Mesodermal cell (in vitro differentiated cells): ENCODE measurements at regions not wholly inside any gene's neighbourhood (a gene's known extent, or its start where the extent isn't known, plus 50 kb on each side); places are given as distances from the start of the nearest gene placed in this dataset.
"Not testable (repeated sequence)": the region's sequence is repeated elsewhere in the genome, so short reads cannot be mapped to it uniquely, and the experiment has no call there.

ENCODE experiments used
- H3K27ac ChIP-seq: 2 replicates; pipeline ENCODE4 v1.7.0; 2013; ENCODE audit warnings: mild to moderate bottlenecking, low read depth, low read length, moderate library complexity; ENCODE audit not compliant: severe bottlenecking
- H3K36me3 ChIP-seq: 2 replicates; pipeline ENCODE4 v1.7.1; 2013; ENCODE audit warnings: mild to moderate bottlenecking, low read length, moderate library complexity; ENCODE audit not compliant: control insufficient read depth, insufficient read depth
- H3K4me1 ChIP-seq: one replicate; pipeline ENCODE4 v1.7.1; 2013; ENCODE audit warnings: mild to moderate bottlenecking, low read length; ENCODE audit not compliant: insufficient read depth, control insufficient read depth, poor library complexity, severe bottlenecking
- H3K4me3 ChIP-seq: 2 replicates; pipeline ENCODE4 v1.7.0; 2013; ENCODE audit warnings: low read length, control low read depth, mild to moderate bottlenecking; ENCODE audit not compliant: insufficient read depth, poor library complexity, severe bottlenecking; ENCODE audit errors: extremely low read depth
- H3K9me3 ChIP-seq: 2 replicates; pipeline ENCODE4 v1.7.1; 2013; ENCODE audit warnings: mild to moderate bottlenecking, low read length, moderate library complexity; ENCODE audit not compliant: control insufficient read depth
- WGBS, 2 experiments: methylation state at CpG; one replicate each; pipeline ENCODE4 v1.1.5; 2013; ENCODE audit warnings: missing lambda C conversion rate in 2 of 2; ENCODE audit not compliant: insufficient coverage in 2 of 2; 5-methylcytosine and 5-hydroxymethylcytosine counted together

DNA sequence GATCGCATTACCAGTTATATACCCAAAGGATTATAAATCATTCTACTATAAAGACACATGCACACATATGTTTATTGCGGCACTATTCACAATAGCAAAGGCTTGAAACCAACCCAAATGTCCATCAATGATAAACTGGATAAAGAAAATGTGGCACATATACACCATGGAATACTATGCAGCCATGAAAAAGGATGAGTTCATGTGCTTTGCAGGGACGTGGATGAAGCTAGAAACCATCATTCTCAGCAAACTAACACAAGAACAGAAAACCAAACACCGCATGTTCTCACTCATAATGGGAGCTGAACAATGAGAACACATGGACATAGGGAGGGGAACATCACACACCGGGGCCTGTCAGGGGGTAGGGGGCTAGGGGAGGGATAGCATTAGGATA is 495.8 kb downstream of the AACS start:
- 83% methylated on average over 1 of the region's 5 CpGs; no CpG with 5 or more reads in 1 of the 2 experiments for WGBS, 2 experiments

DNA sequence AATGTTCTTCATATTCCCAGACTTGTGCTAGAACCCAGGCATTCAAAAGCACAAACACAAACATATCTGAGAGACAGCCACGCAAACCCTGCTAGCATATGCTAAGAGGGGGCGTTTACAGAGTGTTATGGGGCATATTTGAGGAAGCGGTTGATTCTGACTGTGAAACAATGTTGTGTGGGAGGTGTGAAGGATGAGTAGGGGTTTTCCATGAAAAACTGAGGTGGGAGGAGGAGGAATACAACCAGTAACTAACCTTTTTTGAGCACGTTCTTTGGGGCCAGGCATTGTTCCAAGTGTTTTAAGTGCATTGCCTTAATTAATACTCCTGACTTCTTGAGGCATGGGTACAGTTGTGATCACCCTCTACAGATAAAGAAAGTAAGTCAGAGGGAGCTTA is 499.5 kb downstream of the AACS start:
- no peaks in the 10 kb centered on the region for H3K9me3 ChIP-seq
- H3K4me1 ChIP-seq = no peaks in the 10 kb centered on the region
- H3K36me3 ChIP-seq = no peaks in the 10 kb centered on the region
- 81 to 94% methylated on average over 2 to 3 of the region's 4 CpGs for WGBS, 2 experiments
- H3K27ac ChIP-seq = no peak overlapping the region
- no peak overlapping the region for H3K4me3 ChIP-seq

More for the DNA sequence above, 495.8 kb downstream of the AACS start:
- H3K4me1 ChIP-seq, H3K36me3 ChIP-seq, H3K4me3 ChIP-seq, H3K27ac ChIP-seq, H3K9me3 ChIP-seq: not testable (repeated sequence)

DNA sequence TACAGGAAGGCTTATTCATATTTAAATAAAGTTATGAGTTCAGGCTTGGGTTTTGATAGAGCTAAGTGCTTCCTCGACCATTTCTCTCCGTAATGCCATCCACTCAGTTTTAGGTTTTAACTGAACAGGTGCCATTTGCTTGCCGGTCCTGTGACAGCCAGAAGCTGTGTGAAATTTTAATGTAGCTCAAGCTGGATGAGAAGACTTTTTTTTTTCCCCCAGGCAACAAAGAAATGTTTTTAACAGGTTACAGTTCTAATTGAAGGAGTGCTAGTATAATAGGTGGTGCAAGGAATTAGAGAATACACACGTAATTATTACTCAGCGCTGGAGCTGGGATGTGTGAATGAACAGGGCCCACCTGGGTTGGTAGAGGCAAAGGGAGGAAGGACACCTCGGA is 502.3 kb downstream of the AACS start:
- Histone ChIP-seq H3K4me1 (no peaks in the 10 kb centered on the region), H3K4me3 (no peak overlapping the region), H3K36me3 (no peaks in the 10 kb centered on the region), H3K27ac (no peak overlapping the region), H3K9me3 (no peaks in the 10 kb centered on the region)
- 86 to 93% methylated on average over 3 to 4 of the region's 6 CpGs for WGBS, 2 experiments

DNA sequence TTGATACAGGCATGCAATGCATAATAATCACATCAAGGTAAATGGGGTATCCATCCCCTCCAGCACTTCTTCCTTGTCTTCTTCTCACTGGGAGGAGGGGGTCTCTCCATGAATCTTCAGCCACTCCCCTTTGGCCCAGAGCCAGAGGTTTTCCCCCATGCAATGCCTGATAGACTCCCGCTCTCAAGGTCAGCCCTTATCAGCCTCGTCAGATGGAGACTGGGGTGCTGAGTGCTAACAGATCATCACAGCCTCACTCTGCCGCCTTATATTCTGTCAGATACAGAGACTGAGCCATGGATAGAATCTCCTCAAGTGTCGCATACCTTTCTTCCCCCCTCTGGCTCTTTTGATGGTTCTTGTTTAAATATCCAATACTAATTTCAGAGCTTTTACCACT is 503.1 kb downstream of the AACS start:
- 65 to 81% methylated on average over 3 to 4 of the region's 4 CpGs for WGBS, 2 experiments
- H3K4me1 ChIP-seq = no peaks in the 10 kb centered on the region
- no peak overlapping the region for H3K27ac ChIP-seq
- H3K9me3 ChIP-seq = no peaks in the 10 kb centered on the region
- H3K36me3 ChIP-seq = no peaks in the 10 kb centered on the region
- no peak overlapping the region for H3K4me3 ChIP-seq

DNA sequence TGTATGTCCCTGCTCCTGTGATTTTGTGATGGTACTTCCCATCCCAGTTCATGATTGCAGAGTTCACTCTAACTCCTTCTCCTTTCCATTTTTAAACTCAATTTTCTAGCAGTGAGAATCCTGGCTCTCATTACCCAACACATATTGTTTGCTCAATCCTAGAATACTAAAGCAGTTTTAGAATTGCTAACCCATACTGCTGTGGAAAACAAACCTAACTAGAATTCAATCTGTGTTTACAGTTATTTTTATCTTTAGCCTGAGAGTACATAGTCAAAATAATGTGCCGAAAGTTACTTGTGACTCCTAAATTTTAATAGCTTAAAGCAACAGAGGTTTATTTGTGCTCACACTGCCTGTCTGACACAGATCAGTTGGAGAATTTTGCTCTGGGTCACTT is 508.0 kb downstream of the AACS start:
- no peak overlapping the region for H3K4me3 ChIP-seq
- H3K4me1 ChIP-seq = no peaks in the 10 kb centered on the region
- no peak overlapping the region for H3K27ac ChIP-seq
- H3K36me3 ChIP-seq = no peaks in the 10 kb centered on the region
- 100% methylated on average over 1 of the region's 1 CpG; no CpG with 5 or more reads in 1 of the 2 experiments for WGBS, 2 experiments
- H3K9me3 ChIP-seq = no peaks in the 10 kb centered on the region

DNA sequence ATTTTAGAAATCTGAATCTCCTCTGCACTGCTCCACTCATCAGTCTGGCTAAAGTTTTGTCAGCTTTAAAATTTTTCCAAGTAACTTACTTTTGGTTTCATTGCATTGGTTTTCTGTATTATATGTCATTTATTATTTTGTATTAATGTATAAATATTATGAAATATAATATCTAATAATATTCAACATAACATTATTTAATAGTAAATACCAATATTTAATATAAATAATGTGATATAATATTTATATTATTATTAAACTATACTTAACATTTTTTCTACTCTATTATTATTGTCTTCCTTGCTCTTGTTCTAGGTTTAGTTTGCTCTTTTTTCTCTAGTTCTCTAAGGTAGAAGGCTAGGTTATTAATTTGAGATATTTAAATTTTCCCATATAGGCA is 512.1 kb downstream of the AACS start:
- no peaks in the 10 kb centered on the region for H3K36me3 ChIP-seq
- no peaks in the 10 kb centered on the region for H3K4me1 ChIP-seq
- no peak overlapping the region for H3K27ac ChIP-seq
- no peaks in the 10 kb centered on the region for H3K9me3 ChIP-seq
- no peak overlapping the region for H3K4me3 ChIP-seq

DNA sequence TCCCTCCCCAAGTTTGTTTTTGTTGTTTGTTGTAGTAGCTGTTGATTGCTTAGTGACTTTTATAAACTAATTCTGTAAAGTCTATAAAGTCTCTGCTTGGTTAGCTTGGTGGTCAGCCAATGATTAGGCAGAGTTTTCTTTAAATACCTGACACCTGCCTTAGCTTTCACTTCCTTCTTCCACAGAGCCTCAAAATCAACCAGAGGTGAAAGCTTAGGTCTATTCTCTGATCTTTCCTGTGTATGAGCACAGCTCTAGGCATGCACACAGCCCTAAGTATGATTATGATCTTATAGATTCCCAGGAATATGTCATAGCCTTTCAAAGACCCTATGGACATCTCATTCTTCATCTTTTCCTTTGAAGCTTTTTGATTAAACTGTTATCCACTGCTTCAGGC is 514.7 kb downstream of the AACS start:
- H3K9me3 ChIP-seq = no peaks in the 10 kb centered on the region
- no peak overlapping the region for H3K27ac ChIP-seq
- no peaks in the 10 kb centered on the region for H3K36me3 ChIP-seq
- no peak overlapping the region for H3K4me3 ChIP-seq
- H3K4me1 ChIP-seq = no peaks in the 10 kb centered on the region

DNA sequence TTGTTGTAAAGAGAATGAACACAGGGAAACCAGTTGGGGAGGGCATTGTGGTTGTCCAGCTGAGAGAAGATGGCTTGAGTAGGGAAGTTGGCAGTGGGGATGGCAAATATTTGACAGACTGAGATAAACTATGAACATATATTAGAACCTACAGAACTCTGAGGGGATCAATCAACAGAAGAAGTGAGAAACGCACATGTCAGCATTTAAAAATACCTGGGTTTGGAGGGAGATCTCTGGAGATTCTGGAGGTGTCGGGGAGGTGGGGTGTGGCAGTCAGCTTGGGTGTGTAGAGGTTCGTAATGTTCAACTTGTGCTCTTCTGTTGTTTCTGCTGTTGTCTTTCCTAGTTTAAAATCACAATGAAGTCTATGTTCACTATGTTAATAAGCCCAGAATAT is 517.8 kb downstream of the AACS start:
- H3K4me3 ChIP-seq = no peak overlapping the region
- no peaks in the 10 kb centered on the region for H3K4me1 ChIP-seq
- WGBS, 2 experiments = 83 to 100% methylated on average over 1 to 3 of the region's 3 CpGs
- no peak overlapping the region for H3K27ac ChIP-seq
- no peaks in the 10 kb centered on the region for H3K36me3 ChIP-seq
- no peaks in the 10 kb centered on the region for H3K9me3 ChIP-seq

DNA sequence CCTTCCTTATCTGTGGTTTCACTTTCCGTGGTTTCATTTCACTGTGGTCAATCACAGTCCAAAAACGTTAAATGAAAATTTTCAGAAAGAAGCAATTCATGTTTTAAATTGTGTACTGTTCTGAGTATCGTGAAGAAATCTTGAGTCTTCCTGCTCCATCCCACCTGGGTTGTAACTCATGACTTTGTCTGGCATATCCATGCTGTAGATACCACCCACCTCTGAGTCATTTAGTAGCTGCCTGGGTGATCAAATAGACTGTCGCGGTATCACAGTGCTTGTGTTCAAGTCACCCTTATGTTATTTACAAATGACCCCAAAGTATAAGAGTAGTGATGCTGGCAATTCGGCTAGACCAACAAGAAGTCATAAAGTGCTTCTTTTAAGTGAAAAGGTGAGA is 521.2 kb downstream of the AACS start:
- WGBS, 2 experiments = 78 to 83% methylated on average over 1 to 2 of the region's 6 CpGs
- H3K4me1 ChIP-seq = no peaks in the 10 kb centered on the region
- H3K4me3 ChIP-seq = no peak overlapping the region
- H3K9me3 ChIP-seq = no peaks in the 10 kb centered on the region
- no peak overlapping the region for H3K27ac ChIP-seq
- H3K36me3 ChIP-seq = no peaks in the 10 kb centered on the region

DNA sequence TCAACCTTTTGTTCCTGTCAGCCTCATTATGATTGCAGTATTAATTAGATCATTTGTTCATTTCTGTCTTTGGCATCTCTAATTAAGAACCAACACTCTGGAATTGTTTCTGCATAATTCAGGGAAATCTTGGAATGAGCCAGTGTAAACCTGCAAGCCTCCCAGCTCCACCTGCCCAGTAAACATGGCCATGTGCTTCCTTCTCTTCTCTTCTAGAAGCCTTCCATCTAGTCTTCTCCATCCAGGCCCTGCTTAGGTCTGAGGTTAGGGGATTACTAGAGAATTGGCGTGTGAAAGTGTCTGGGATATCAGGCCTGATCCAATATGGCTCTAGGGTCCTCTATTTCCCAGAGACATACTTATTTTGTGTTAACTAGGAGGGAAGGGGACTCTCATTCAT is 528.0 kb downstream of the AACS start:
- no peak overlapping the region for H3K4me3 ChIP-seq
- H3K4me1 ChIP-seq = no peaks in the 10 kb centered on the region
- no CpG with 5 or more reads among the region's 1 CpG for WGBS, 2 experiments
- H3K27ac ChIP-seq = no peak overlapping the region
- H3K9me3 ChIP-seq = no peaks in the 10 kb centered on the region
- H3K36me3 ChIP-seq = no peaks in the 10 kb centered on the region

DNA sequence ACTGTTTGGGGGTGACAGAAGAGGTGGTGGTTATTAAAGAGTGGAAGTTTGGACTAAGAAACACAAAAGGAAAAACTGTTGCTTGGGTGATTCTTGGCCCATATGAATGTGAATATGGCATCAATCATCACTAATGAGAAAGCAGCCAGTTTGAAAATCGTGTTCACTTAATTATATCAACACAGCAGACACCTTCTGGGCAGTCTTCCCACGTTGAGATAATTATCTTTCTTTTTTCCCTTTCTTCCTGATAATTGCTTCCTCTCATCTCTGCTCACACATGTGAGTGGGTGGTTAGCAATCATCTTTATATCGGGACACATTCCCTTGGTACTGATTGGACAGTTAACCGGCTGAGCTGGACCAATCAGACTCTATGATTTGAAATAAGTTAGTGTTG is 539.7 kb downstream of the AACS start:
- H3K9me3 ChIP-seq = no peaks in the 10 kb centered on the region
- H3K27ac ChIP-seq = no peak overlapping the region
- no peaks in the 10 kb centered on the region for H3K36me3 ChIP-seq
- no peaks in the 10 kb centered on the region for H3K4me1 ChIP-seq
- 91 to 100% methylated on average over 1 to 3 of the region's 4 CpGs for WGBS, 2 experiments
- no peak overlapping the region for H3K4me3 ChIP-seq

DNA sequence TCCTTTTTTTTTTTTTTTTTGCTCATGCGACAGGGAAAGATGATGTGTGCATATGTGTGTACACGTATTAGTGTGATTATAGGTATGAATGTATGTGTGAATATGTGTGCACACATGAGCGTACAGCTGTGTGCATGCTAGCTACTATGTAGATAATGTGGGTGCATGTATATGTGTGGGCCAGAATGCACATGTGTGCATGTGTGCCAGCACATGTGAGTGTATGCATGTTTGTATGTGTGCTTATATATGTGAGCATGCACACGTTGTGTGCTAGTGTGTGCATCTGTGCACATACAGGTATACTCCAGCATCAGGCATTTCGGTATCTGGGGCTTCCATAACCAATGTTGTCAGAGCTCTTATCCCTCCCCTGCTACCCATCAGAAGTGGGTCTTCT is 541.1 kb downstream of the AACS start:
- Histone ChIP-seq H3K4me1 (no peaks in the 10 kb centered on the region), H3K36me3 (no peaks in the 10 kb centered on the region), H3K4me3 (no peak overlapping the region), H3K27ac (no peak overlapping the region), H3K9me3 (no peaks in the 10 kb centered on the region)
- 81 to 96% methylated on average over 3 to 4 of the region's 5 CpGs for WGBS, 2 experiments
